K562 (cell line): ENCODE measurements at regions not wholly inside any gene's neighbourhood (a gene's known extent, or its start where the extent isn't known, plus 50 kb on each side); places are given as distances from the start of the nearest gene placed in this dataset.

Experiments
- ATAC-seq: fragments of 200-7000 bp; cut with Tn5 transposase; 3 replicates; pipeline ENCODE4 v1.9.1; 2020; ENCODE audit warnings: moderate library complexity
- BruUV-seq: library from RNA; stranded (reverse); fragments of 400-500 nt; replicated peaks from 2 replicates; lab custom pipeline; 2021; lab: Mats Ljungman, UMichigan
- CTCF ChIA-PET: fragments of 300-600 bp; formaldehyde crosslinking; extraction: SDS; loops from one replicate; lab custom pipeline; 2021; ENCODE audit warnings: low intra/inter-chr PET ratio; lab: Yijun Ruan, JAX
- POLR2A ChIA-PET: fragments of 300-600, 350-650 bp; sonication (Branson Sonifier 250); formaldehyde crosslinking; extraction: SDS; loops from one replicate; lab custom pipeline; 2021; ENCODE audit warnings: antibody characterized with exemption, inconsistent platforms; lab: Yijun Ruan, JAX
- DNase-seq, 4 experiments: peaks; one replicate each; pipeline versions ENCODE4 v3.0.0 to v3.0.0-alpha.2; 2011 to 2018; ENCODE audit warnings: low spot score in 3 of 4, mixed read lengths in 3 of 4; ENCODE audit errors: extremely low read depth in 1 of 4
- FAIRE-seq: peaks from 2 replicates; lab custom pipeline; 2011; peaks lifted over from hg19 to GRCh38; lab: Jason Lieb, UNC
- H2AFZ ChIP-seq: 2 replicates; pipeline ENCODE4 v1.6.0; 2011; ENCODE audit warnings: low read depth, low read length, control low read depth, inconsistent platforms
- H3K27ac ChIP-seq: fragments of 200-600 bp; 3 replicates; pipeline ENCODE4 v1.8.0; 2011; ENCODE audit warnings: low read depth, mild to moderate bottlenecking, control low read depth, inconsistent platforms, low read length, moderate library complexity, mixed read lengths; ENCODE audit errors: extremely low read depth
- H3K27me3 ChIP-seq, 2 experiments: fragments of 300-600 bp in 1 of 2; 2 replicates in 1 of 2; 3 replicates in 1 of 2; pipeline versions ENCODE4 v1.6.0 to v1.8.0; 2011; ENCODE audit warnings: inconsistent platforms in 2 of 2, low read length in 2 of 2, mild to moderate bottlenecking in 1 of 2, mixed read lengths in 1 of 2, moderate library complexity in 1 of 2; ENCODE audit not compliant: control insufficient read depth in 2 of 2, insufficient read depth in 2 of 2
- H3K36me3 ChIP-seq: fragments of 300-600 bp; 3 replicates; pipeline ENCODE4 v1.8.0; 2011; ENCODE audit warnings: mild to moderate bottlenecking, low read length, inconsistent platforms; ENCODE audit not compliant: control insufficient read depth, insufficient read depth
- H3K4me1 ChIP-seq, 2 experiments: fragments of 200-600 bp in 1 of 2; replicated peaks in 1 of 2; 2 replicates in 1 of 2; 3 replicates in 1 of 2; pipeline versions ENCODE4 v1.5.1 to v1.8.0; 2011; ENCODE audit warnings: inconsistent platforms in 2 of 2, low read length in 2 of 2, mild to moderate bottlenecking in 1 of 2, mixed read lengths in 1 of 2, moderate library complexity in 1 of 2; ENCODE audit not compliant: control insufficient read depth in 2 of 2, insufficient read depth in 2 of 2
- H3K4me2 ChIP-seq: 2 replicates; pipeline ENCODE4 v1.6.1; 2011; ENCODE audit warnings: low read length, control low read depth, inconsistent platforms, mixed read lengths; ENCODE audit not compliant: insufficient read depth
- H3K4me3 ChIP-seq: fragments of 200-600 bp; sonication (generic), shearing (Covaris generic); 2 replicates; pipeline ENCODE4 v1.5.1; 2016; ENCODE audit warnings: control low read depth, inconsistent platforms
- H3K79me2 ChIP-seq: fragments of 200-600 bp; 3 replicates; pipeline ENCODE4 v1.8.0; 2011; ENCODE audit warnings: low read length, inconsistent platforms; ENCODE audit not compliant: control insufficient read depth, insufficient read depth
- H3K9ac ChIP-seq, 2 experiments: 2 replicates each; pipeline versions ENCODE4 v1.6.0 to v1.6.1; 2011; ENCODE audit warnings: low read depth in 2 of 2, low read length in 2 of 2, control low read depth in 1 of 2, inconsistent platforms in 1 of 2, mild to moderate bottlenecking in 1 of 2, mixed read lengths in 1 of 2; ENCODE audit not compliant: insufficient read depth in 1 of 2
- H3K9me1 ChIP-seq: one replicate; pipeline ENCODE4 v1.6.0; 2011; ENCODE audit warnings: inconsistent platforms, mild to moderate bottlenecking, low read length, moderate library complexity; ENCODE audit not compliant: control insufficient read depth, insufficient read depth
- H3K9me3 ChIP-seq: replicated peaks from 2 replicates; pipeline ENCODE4 v1.5.1; 2011; ENCODE audit warnings: low read depth, low read length, inconsistent platforms; ENCODE audit not compliant: control insufficient read depth, insufficient read depth
- H4K20me1 ChIP-seq: replicated peaks from 2 replicates; pipeline ENCODE4 v1.6.1; 2011; ENCODE audit warnings: low read length, inconsistent platforms, mixed read lengths; ENCODE audit not compliant: control insufficient read depth, insufficient read depth
- POLR3A ChIP-seq: IDR thresholded peaks from 2 replicates; pipeline ENCODE4 v1.6.1; 2011; ENCODE audit warnings: borderline replicate concordance, mild to moderate bottlenecking, moderate library complexity; ENCODE audit not compliant: insufficient read length, insufficient read depth; ENCODE audit errors: extremely low read depth
- SPI1 ChIP-seq: IDR thresholded peaks from 2 replicates; pipeline ENCODE4 v1.6.1; 2011; ENCODE audit warnings: low read depth, low read length, control low read depth, borderline replicate concordance
- TAF15 ChIP-seq: fragments of 200-400 bp; formaldehyde crosslinking; IDR thresholded peaks from 2 replicates; pipeline ENCODE4 v1.6.1; 2017; ENCODE audit warnings: mild to moderate bottlenecking, low read depth, low read length, moderate library complexity
- ZNF445 ChIP-seq: fragments of 250-450 bp; sonication (Bioruptor Pico); IDR thresholded peaks from 2 replicates; pipeline ENCODE4 v1.4.0; 2020; ENCODE audit warnings: low read depth, mild to moderate bottlenecking, moderate library complexity
- WGBS: fragments of 100-300 bp; shearing (Covaris generic); methylation state at CpG from one replicate; pipeline ENCODE4 v1.1.6; 2016; ENCODE audit warnings: low coverage, mixed read lengths; ENCODE audit not compliant: insufficient coverage; ENCODE audit errors: missing lambda C conversion rate; 5-methylcytosine and 5-hydroxymethylcytosine counted together
- in situ Hi-C: fragments of 300-500 bp; cut with MboI; formaldehyde crosslinking; loops from 4 replicates; pipeline ENCODE4 v1.15.0; 2018; ENCODE audit warnings: inconsistent platforms, mixed read lengths
- intact Hi-C: fragments of 100-400 bp; cut with micrococcal nuclease; formaldehyde crosslinking; loops from 2 replicates; pipeline ENCODE4 v1.14.2; 2022
- TF ChIP-seq, protein P1 (sequence below): fragments of 450-650 bp; IDR thresholded peaks from 2 replicates; pipeline ENCODE4 v1.6.1; 2016
- TF ChIP-seq, protein P2 (sequence below): sonication (generic); formaldehyde crosslinking; IDR thresholded peaks from 2 replicates; pipeline ENCODE4 v1.8.1; 2022; ENCODE audit warnings: missing genetic modification reagents

DNA sequence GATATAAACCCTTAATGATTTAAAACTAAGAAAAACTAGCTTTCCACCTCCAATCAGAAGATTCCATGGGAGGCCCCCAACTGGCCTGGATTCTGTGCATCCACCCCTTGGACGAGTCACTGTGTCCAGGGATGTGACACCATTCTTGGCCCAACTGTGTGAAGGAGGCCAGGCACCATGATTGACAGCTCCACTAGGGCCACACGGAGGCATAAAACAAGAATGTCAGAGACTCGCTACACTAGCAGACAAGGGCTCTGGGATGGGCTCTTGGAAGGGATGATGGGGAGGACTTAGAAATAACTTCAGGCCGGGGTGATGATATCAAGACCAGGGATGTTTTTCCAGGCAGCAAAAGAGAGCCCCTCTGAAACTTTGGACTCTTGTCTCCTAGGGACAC, 117.8 kb upstream of the GNAO1 start:
- Histone ChIP-seq H4K20me1 (no peaks in the 10 kb centered on the region), H2AFZ (no peak overlapping the region), H3K79me2 (no peaks in the 10 kb centered on the region), H3K4me2 (no peak overlapping the region), H3K4me1 (no peaks in the 10 kb centered on the region), H3K36me3 (no peaks in the 10 kb centered on the region), H3K4me3 (no peak overlapping the region), H3K27ac (no peak overlapping the region), H3K9me1 (no peaks in the 10 kb centered on the region), H3K27me3 (0 out of 5 replicates have a peak, but pooled peaks cover 0 to 5% of the 10 kb centered on the region in 2 experiments), H3K9ac (no peak overlapping the region), H3K9me3 (no peaks in the 10 kb centered on the region)
- in situ Hi-C loops = no loop called here
- ChIA-PET CTCF (no interaction called here), POLR2A (no interaction called here)
- no peak for DNase-seq
- WGBS = 0% methylated on average over 4 of the region's 4 CpGs
- no TSS peak for BruUV-seq
- intact Hi-C loops = no loop called here
- no peak for FAIRE-seq
- TF ChIP-seq, protein P1, sequence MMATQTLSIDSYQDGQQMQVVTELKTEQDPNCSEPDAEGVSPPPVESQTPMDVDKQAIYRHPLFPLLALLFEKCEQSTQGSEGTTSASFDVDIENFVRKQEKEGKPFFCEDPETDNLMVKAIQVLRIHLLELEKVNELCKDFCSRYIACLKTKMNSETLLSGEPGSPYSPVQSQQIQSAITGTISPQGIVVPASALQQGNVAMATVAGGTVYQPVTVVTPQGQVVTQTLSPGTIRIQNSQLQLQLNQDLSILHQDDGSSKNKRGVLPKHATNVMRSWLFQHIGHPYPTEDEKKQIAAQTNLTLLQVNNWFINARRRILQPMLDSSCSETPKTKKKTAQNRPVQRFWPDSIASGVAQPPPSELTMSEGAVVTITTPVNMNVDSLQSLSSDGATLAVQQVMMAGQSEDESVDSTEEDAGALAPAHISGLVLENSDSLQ = peak; percentile 68
- TF ChIP-seq, protein P2, sequence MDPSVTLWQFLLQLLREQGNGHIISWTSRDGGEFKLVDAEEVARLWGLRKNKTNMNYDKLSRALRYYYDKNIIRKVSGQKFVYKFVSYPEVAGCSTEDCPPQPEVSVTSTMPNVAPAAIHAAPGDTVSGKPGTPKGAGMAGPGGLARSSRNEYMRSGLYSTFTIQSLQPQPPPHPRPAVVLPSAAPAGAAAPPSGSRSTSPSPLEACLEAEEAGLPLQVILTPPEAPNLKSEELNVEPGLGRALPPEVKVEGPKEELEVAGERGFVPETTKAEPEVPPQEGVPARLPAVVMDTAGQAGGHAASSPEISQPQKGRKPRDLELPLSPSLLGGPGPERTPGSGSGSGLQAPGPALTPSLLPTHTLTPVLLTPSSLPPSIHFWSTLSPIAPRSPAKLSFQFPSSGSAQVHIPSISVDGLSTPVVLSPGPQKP (CRISPR knock-in tag) = no peak
- TF ChIP-seq TAF15 = no peak
- no peak for ATAC-seq

DNA sequence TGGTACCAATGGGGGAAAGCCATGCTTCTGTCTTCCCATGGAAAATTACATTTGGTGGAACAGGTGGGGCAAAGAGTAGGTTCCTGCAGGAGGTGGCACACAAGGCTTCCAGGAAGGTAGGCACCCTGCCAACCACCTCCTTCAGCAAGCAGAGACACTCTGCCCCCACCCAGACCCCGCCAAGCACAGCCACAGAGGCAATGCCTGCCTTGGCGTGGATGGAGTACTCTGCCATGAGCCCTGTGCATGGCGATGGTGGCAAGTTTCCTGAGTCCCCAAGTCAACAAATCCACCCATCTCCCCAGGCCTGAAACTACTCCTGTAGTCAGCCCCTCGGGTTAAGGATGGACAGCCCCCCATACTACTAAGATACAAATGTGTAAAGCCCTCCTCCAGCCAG, 119.2 kb upstream of the GNAO1 start:
- Histone ChIP-seq H3K4me3 (no peak overlapping the region), H4K20me1 (no peaks in the 10 kb centered on the region), H3K36me3 (no peaks in the 10 kb centered on the region), H3K79me2 (no peaks in the 10 kb centered on the region), H3K27me3 (0 out of 5 replicates have a peak, but pooled peaks cover 0 to 2% of the 10 kb centered on the region in 2 experiments), H3K9me1 (no peaks in the 10 kb centered on the region), H3K9ac (no peak overlapping the region), H2AFZ (no peak overlapping the region), H3K27ac (no peak overlapping the region), H3K9me3 (no peaks in the 10 kb centered on the region), H3K4me1 (no peaks in the 10 kb centered on the region), H3K4me2 (no peak overlapping the region)
- no TSS peak for BruUV-seq
- ChIA-PET POLR2A (no interaction called here), CTCF (no interaction called here)
- DNase-seq (no peak), ATAC-seq (no peak), FAIRE-seq (no peak)
- WGBS = 3% methylated on average over 4 of the region's 4 CpGs
- intact Hi-C loops = no loop called here
- in situ Hi-C loops = no loop called here
- TF ChIP-seq ZNF445 (CRISPR knock-in tag) (no peak), POLR3A (no peak), SPI1 (no peak), TAF15 (no peak)
